Embryonic facial prominence (tissue), 1 donor: ENCODE measurements at regions not wholly inside any gene's neighbourhood (a gene's known extent, or its start where the extent isn't known, plus 50 kb on each side); places are given as distances from the start of the nearest gene placed in this dataset.
A peak's percentile ranks its signal among the peaks of the same experiment; 100 is the strongest.
"Not testable (repeated sequence)": the region's sequence is repeated elsewhere in the genome, so short reads cannot be mapped to it uniquely, and the experiment has no call there.

Experiments used
- DNase-seq: peaks from one replicate; pipeline ENCODE4 v3.0.0-alpha.2; 2016; ENCODE audit errors: extremely low spot score

GRCh38 chr17:27206447-27206846 lies 87.5 kb upstream of the WSB1 start:
- no peak for DNase-seq

GRCh38 chr17:27207073-27207513 lies 86.8 kb upstream of the WSB1 start:
- no peak for DNase-seq

- not testable (repeated sequence) for DNase-seq
Observed at GRCh38 chr17:27208370-27208769, 85.5 kb upstream of the WSB1 start.

- DNase-seq: no peak
Observed at GRCh38 chr17:27209316-27209715, 84.6 kb upstream of the WSB1 start.

- DNase-seq: not testable (repeated sequence)
Observed at GRCh38 chr17:27210809-27211208, 83.1 kb upstream of the WSB1 start.

GRCh38 chr17:27216836-27217235 lies 77.1 kb upstream of the WSB1 start:
- no peak for DNase-seq

GRCh38 chr17:27217631-27218030 lies 76.3 kb upstream of the WSB1 start:
- no peak for DNase-seq

- no peak for DNase-seq
Observed at GRCh38 chr17:27218041-27218440, 75.9 kb upstream of the WSB1 start.

- DNase-seq: no peak
Observed at GRCh38 chr17:27218719-27219488, 75.0 kb upstream of the WSB1 start.

GRCh38 chr17:27222515-27222914 lies 71.4 kb upstream of the WSB1 start:
- no peak for DNase-seq

- no peak for DNase-seq
Observed at GRCh38 chr17:27224526-27225315, 69.2 kb upstream of the WSB1 start.

GRCh38 chr17:27226611-27227230 lies 67.2 kb upstream of the WSB1 start:
- no peak for DNase-seq

GRCh38 chr17:27230996-27231395 lies 62.9 kb upstream of the WSB1 start:
- DNase-seq: no peak

GRCh38 chr17:27232328-27232727 lies 61.6 kb upstream of the WSB1 start:
- DNase-seq: no peak

- DNase-seq: no peak
Observed at GRCh38 chr17:27233059-27233458, 60.9 kb upstream of the WSB1 start.

GRCh38 chr17:27233776-27234175 lies 60.1 kb upstream of the WSB1 start:
- no peak for DNase-seq

- DNase-seq: peak; percentile 30
Observed at GRCh38 chr17:27236717-27237315, 57.1 kb upstream of the WSB1 start.

- DNase-seq: no peak
Observed at GRCh38 chr17:27237890-27238289, 56.0 kb upstream of the WSB1 start.

GRCh38 chr17:27239046-27239445 lies 54.9 kb upstream of the WSB1 start:
- no peak for DNase-seq

- no peak for DNase-seq
Observed at GRCh38 chr17:27239584-27239983, 54.3 kb upstream of the WSB1 start.

- no peak for DNase-seq
Observed at GRCh38 chr17:27240086-27240801, 53.7 kb upstream of the WSB1 start.

- DNase-seq: no peak
Observed at GRCh38 chr17:27240802-27241155, 53.1 kb upstream of the WSB1 start.
